Stimulated activated CD4-positive, alpha-beta T cell treated with anti-CD3 and anti-CD28 coated beads, Interleukin-4, amount 100 ng/mL, for 1 hour (primary cell): ENCODE measurements at regions not wholly inside any gene's neighbourhood (a gene's known extent, or its start where the extent isn't known, plus 50 kb on each side); places are given as distances from the start of the nearest gene placed in this dataset.

Source experiments
- DNase-seq: peaks from one replicate; pipeline ENCODE4 v3.0.0-alpha.2; 2020

DNA sequence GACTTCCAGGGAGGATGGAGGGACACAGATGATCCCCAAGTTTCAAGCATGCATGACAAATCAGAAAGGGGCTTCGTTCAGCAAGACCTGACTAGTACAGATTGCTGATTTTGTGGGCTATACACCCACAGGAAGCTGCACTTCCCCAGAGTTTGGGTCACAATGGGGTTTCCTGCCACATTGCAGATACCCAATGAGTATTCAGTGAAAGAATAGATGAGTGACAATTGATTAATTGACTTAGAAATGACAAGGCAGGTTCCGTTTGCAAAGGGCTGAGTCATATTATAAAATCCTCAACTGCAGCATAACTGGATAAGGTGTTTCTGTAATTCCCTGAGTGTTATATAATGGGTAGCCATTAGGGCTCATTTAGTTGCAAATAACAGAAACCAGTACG is 146.6 kb upstream of the TBL1X start:
- DNase-seq, result no peak

DNA sequence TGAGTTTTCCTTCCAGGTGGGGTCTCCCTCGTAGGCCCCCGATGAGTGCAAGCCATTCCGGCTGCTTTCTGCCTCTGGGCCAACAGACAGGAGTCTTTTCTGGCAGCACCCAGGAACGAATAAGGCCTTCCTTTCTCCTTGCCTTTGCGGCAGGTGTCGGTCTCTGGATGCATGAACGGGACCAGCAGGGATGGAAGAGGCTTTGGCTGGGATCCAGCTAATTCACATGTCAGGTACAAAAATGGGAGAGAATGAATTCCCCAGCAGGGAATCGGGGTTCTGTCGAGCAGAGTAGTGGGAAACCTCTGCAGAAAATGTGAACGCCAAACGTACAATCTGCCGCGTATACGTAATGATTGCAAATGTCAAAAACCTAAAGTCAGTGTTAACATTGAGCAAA is 146.1 kb upstream of the TBL1X start:
- DNase-seq, result no peak

DNA sequence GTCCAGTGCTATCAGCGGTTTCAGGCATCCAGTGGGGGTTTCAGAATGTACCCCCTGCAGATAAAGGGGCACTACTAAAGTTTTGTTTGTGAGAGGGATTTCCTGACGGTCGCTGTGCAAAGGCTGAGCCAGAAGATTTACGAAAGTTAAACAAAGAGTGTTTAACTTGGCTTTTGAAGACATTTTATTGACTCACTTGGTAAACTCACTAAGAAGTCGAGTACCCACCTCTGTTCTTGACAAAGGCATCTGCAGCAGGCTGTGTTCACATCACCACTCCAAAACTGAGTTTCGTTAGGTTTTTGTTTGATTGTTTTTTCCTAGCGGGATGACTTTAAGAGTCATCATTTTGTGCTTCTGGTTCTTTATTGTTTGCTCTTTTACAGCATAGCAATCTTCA is 143.9 kb upstream of the TBL1X start:
- no peak for DNase-seq

DNA sequence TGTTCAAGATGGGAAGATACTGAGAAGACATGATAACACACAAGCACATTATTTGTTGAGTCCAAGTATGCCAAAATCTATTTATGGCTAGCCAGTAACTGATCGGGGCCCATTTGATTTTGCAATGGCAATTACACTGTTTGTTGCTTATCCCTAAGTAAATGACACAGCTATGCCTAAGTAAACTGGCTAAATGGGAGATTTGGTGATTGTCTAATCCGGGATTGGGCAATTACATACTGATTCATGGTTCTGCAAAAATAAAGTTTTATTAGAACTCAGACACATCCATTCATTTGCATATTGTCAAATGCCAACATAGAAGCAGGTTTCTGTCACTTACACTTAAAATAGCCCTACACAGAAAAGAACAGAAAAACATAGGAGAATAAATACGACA is 140.2 kb upstream of the TBL1X start:
- no peak for DNase-seq

DNA sequence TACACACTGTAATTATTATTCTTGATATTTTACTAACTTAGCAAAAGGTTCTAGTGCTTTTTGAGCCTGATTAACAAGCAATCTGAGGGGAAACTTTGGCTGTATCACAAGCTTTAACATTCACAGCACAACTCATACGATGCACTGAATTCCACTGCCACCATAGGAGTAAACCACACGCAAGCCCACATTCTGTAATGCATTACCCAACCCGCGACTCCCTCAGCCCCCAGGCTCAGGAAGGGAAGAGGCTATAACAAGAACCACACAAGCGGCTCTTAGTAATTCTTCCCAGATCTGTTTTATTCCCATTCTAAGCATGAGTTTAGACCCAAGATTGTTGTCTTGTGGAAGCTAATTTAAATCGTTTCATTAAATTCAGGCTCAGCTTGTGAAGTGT is 138.5 kb upstream of the TBL1X start:
- DNase-seq, result no peak

DNA sequence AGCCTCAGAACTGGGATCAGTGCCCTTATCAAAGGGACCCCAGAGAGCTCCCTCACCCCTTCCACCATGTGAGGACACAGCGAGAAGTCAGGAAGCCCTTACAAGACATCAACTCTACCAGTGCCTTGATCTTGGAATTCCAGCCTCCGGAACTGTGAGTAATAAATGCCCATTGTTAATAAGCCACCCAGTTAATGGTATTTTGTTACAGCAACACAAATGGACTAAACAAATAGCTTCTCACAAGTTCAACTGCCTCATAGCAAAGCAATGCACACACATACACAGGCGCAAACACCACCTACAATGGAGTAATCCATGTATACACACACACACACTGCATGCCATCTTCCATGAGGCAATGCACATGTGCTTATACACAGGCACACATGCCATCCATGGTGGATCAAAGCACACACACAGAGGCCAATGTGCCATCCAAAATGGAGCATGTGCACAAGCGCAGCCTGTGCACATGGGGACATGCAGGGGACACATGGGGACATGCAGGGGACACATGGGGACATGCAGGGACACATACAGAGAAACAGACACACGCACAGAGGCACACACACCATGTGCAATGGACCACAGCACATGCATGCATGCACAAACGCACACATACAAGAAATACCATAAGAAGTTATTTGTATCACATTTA is 137.6 kb upstream of the TBL1X start:
- no peak for DNase-seq

DNA sequence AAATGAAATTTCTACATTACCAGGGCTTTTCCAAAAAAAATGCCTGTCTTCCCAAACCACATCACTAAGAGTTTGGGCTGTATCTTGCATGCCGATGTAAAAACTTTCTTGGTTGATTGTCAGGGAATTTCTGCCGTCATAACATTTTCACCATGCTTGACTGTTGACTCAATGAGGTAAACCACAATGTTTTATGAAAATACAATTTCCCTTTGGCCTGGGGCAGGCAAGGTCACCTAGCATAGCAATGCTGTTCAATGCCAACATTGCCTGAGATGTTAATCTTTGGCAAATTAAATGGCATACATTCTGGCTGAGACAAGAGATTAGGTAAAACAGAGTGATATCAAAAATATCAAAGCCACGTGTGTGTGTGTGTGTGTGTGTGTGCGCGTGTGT is 137.1 kb upstream of the TBL1X start:
- DNase-seq, result no peak

DNA sequence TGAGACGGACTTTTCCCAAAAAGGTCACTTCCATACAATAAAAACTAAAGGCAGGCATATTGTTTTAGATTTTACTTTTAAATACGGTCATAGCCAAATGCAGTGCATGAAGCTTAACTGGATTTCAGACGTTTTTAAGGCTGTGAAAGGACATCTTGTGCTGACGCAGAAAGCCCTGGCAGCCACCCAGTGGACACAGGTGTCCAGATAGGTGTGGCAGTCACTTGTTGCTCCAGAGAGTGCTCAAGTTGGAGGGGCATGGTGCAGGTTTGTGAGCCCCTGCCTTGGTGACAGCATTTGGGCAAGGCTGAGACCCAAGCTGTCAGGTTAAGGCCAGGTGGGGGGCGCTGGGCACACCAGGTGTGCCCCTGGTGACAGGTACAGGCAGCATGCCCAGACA is 135.8 kb upstream of the TBL1X start:
- no peak for DNase-seq

DNA sequence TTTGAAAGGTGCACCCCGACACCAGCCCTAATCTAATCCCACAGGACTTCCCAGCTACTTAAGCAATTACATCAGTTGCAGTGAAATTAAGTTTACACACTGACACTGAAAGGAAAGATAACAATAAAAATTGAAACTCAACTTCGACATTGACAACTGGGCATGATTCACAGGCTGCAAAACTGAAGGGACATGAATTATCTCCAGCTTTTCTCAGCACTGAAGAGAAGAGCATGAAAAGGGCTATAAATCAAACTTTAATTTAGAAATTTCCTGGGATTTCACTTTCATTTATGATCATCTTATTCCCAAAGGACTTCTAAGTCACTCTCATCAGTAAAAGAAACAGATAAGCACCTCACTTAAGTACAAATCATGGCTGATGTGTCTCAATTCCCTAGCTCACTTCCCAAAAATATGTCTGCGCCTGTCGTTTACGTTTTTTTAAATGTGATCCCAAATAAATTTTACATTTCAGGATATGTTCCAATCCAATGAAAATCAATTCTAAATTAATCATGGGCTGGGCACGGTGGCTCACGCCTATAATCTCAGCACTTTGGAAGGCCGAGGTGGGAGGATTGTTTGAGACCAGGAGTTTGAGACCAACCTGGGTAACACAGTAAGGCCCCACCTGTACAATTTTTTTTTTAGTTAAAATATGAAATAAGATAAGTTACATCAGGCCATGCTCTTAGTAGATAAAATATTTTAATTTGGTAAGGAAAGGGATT is 134.4 kb upstream of the TBL1X start:
- DNase-seq, result no peak

DNA sequence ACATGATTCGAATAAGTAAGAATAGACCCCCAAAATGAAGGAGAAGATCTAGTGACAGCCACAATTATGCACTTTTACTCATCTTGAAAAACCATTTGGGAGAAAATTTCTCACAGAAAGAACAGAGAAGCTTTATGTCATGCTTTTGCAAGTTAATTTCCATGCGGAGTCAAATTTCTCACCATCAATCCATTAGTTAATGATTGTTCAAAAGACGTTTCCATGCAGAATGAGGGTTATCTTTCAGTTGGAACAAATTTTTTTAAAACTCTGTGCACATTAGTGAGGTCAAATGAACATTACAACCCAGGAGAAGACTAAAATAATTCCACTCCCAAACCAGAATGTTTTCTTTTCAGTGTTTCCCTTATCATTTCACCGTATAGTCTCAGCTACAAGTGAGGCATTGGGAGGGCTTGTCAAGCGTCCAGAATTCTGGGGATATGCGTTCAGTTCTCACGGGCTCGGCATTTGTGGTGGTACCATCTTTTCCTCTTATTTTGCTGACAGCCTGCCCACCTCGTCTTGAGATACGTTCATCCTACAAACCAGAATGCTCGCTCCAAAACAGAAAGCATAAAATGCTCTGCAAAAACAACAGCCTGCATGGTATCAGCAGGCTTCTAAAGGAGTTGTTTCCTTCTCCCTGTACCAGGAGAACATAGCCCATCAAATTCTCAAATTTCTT is 130.8 kb upstream of the TBL1X start:
- DNase-seq, result no peak

DNA sequence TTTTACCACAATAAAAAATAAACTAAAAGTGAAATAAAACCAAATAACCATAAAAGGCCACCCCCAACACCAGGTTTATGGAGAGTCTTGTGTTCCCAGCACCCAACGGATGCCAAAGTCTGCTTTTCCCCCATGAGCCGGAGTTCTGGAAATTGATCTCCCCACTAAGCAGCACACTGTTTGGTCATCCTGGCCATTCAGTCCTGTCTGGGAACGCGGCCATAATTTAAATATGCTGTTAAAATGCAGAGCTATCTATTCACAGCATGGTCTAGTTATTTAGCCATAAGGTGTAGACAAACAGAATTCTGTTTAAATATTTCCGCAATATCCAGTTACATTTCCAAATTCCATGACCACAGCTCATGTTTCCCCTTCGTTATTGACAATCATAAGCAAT is 129.6 kb upstream of the TBL1X start:
- no peak for DNase-seq

DNA sequence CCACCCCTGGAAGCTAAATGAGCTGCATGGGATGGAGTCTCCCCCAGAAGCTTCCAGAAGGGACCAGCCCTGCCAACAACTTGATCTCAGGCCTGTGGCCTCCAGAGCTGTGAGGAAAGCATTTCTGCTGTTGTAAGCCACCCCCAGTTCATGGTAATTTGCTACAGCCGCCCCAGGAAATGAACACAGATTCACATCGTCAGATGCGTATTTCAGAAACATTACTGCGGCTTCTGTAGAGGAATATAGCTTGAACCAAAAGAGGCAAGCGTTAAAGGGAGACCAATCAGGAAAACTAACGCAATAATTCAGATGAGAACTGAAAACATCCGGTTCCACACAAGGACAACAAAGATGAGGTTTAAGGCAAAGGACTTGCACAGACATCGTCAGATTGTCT is 128.4 kb upstream of the TBL1X start:
- no peak for DNase-seq

DNA sequence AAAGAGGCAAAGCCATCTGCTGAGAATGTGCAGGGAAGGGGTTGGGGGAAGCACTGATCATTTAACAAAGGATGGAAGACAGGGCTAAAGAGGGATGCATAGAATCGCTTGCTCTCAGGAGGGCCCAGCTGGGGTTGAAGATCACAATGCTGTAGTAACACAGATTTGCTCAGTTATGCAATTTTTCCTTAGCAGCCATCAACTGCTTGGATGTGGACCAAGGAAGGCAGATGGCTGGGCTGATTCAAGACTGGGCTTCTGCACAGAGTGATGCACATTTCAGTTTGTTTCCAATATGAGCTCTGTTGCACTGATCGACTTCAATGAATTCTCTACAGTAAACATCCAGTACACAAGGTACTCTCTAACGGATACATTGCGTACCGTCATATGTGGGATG is 127.8 kb upstream of the TBL1X start:
- DNase-seq, result no peak

DNA sequence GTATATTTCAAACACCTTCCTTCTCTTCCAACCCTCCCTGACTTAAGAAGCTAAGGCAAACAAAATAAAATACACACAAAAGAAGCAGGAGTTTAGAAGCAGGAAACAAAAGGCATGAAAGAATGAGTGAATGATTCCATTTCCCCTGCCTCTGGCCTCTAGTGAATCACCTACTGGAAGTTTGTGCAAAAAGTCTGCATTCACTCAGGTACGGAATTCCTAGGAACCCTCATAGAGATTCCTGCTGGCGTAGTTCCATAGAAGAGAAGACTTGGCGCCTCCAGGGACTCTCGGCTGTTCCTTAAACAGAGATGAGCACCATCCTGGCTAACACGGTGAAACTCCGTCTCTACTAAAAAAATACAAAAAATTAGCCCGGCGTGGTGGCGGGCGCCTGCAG is 125.9 kb upstream of the TBL1X start:
- DNase-seq, result no peak

DNA sequence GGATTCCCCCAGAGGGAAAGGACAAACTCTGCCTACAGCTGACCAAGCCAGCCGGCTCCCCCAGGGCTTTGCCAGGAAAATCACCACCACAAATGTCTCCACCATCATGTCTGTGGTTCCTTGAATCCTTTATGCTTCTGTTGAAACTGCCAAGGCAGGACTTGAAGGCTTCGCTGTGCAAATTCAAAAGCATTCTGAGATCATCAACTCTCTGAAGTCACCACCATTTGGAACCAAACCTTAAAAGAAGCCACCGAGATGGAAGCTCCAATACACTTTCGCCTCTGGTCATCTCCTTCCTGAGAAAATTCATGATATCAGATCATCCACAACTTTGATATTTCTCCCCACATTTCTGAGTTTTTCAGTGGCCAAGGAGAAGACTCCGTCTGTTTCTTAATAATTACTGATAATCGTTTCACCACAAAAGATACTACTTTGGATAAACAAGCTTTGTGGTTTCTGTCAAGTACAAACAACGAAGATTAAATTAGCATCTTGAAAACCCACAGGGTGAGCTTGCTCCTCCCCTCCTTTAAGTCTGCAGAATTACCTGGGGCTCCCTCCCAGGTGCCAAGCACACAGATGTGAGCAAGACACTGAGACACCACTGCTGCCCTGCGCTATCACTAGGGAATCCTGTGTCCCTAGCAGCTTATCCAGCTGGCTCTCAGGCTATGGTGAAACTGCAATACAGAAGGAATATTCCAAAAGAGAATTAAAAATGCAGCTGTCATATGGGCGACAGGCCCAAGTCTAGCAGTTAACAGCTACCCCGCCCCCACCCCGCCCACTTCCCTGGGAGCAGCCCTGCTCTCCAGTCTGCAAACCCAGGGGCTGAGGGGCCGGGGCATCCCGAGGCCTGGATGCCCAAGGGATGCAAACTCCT is 125.0 kb upstream of the TBL1X start:
- DNase-seq, result no peak

DNA sequence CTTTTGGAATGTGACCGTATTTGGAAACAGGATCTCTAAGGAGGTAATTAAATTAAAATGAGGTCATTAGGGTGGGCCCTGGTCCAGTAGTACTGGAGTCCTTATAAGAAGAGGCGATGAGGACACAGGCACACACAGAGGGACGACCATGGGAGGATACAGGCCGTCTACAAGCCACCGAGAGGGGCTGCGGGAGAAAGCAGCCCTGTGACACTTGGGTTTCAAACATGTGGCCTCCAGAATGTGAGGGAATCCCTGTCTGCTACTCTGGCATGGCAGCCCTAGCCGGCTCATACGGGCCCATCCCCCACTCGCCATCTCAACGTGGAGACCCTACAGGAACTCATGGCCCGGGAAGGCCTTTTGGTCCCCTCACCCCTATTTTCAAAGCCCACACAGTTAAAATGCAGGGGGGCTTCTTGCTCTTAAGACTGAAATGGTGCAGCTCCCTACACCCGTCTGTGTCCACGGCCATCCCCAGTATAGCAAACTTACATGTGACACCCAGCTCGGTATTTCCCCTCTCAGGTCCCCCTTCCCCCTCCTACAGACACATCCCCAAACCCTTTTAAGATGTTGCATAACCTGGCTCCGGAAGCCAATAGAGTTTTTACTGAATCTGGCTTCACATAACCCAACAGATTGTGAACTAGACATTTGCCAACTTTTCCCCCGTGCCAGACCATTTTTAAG is 124.1 kb upstream of the TBL1X start:
- DNase-seq, result peak; percentile 16

DNA sequence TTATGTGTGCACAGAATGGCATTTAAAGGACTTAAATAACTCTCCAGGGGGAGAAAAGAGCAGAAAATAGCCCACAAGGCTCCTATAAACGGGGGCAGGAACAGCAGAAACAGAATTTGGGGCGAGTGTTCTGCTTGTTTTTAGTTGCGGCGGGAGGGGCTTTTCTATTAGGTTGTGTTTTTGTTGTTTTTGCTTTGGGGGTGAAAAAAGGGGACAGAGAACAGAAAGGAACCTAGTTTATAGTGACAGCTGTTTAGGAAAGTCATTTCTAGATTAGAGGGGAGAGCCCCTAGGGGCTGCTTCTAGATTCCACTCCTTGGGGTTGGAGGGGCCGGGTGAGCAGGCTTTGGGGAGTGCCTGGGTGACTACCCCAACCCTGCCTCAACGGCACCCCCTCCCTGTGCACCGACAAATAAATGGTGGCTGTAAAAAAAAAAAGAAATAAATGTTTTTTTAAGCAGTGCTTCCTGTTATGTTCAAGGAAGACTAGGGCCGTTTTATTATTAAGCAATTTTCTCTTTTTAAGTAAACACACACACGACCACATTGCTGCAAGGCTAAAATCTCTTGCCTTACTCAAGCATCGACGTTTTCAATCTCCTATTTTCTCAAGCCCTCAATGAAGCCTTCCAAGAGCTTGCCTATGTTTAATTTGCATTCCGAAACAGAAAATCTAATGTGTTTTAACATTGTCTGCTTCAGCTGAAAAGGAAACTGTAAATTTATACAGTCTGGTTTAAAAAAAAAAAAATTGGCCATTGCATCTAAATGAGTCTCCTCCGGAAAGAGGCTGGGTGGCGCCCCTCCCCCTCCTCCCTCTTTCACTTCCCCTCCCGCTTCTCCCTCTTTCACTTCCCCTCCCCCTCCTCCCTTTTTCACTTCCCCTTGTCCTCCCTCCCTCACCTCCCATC is 123.3 kb upstream of the TBL1X start:
- peak; percentile 70 for DNase-seq

DNA sequence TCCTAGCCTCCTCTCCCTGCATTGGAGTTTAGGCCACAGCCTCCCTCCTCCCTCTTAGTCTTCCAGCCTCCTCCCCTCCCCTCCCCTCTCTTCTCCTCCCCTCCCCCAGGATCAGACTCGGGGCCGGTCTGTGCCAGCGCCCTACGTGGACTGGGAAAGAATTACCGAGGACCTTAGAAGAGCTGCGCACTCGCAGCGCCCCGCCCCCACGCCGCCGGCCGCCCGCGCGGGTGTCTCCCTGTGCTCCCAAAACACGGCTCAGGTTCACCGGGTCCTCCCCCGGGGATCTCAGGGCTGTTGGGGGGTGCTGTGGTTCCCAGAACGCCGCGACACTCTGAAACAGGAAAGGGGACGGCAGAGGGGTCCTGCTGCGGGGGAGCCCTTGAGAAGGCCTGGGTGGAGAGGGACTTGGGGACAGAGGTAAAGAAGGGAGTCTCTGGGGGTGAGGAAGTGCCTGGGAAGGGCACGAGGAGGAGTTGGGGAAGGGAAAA is 122.3 kb upstream of the TBL1X start:
- peak; percentile 44 for DNase-seq

DNA sequence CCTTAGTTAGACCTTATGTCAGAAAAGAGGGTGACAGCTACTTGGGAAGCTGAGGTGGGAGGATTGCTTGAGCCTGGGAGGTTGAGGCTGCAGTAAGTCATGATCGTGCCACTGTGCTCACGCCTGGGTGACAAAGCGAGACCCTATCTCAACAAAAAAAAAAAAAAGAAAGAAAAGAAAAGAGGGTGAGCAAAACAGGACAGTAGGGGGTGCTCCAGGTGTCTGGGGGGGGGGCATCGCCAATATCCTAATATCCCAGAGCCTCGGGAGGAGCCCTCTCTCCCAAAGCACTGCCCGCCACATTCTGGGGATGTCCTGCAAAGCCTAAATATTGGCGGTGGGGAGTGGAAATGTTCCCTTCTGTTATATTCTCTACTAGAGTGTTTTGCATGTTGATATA is 120.9 kb upstream of the TBL1X start:
- DNase-seq, result no peak

DNA sequence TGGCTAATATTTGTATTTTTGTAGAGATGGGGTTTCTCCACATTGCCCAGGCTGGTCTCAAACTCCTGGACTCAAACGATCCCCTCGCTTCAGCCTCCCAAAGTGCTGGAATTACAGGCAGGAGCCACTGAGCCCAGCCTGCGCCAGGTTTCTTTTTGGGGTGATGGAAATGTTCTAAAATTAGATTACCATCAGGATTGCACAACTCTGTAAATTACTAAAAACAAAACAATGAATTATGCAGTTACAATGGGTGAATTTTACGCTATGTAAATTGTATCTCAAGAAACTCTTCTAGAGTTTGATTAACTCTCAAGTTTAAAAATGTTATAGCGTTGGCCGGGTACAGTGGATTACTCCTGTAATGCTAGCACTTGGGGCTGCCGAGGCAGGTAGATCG is 118.9 kb upstream of the TBL1X start:
- DNase-seq, result no peak
